Testis (tissue), 2 donors: ENCODE measurements at regions not wholly inside any gene's neighbourhood (a gene's known extent, or its start where the extent isn't known, plus 50 kb on each side); places are given as distances from the start of the nearest gene placed in this dataset.
A peak's percentile ranks its signal among the peaks of the same experiment; 100 is the strongest.

Experiments
- DNase-seq: peaks from one replicate; pipeline ENCODE4 v3.0.0-alpha.2; 2019
- H3K27ac ChIP-seq, 2 donors: fragments of 200-600 bp; sonication (generic); one replicate each; pipeline ENCODE4 v1.5.1; 2019
- H3K27me3 ChIP-seq: fragments of 200-600 bp; sonication (generic); one replicate; pipeline ENCODE4 v1.5.1; 2019
- H3K36me3 ChIP-seq: fragments of 200-600 bp; sonication (generic); one replicate; pipeline ENCODE4 v1.5.1; 2017; ENCODE audit warnings: low read depth; ENCODE audit errors: missing control alignments
- H3K4me1 ChIP-seq: fragments of 200-600 bp; sonication (generic); one replicate; pipeline ENCODE4 v1.5.1; 2019
- H3K4me3 ChIP-seq, 2 donors: fragments of 200-600 bp; sonication (generic); one replicate each; pipeline ENCODE4 v1.5.1; 2017 to 2019
- H3K9me3 ChIP-seq: fragments of 200-600 bp; sonication (generic); one replicate; pipeline ENCODE4 v1.5.1; 2017
- POLR2A ChIP-seq: fragments of 450-650 bp; IDR thresholded peaks from one replicate; pipeline ENCODE4 v1.6.1; 2017; ENCODE audit warnings: antibody characterized with exemption, mild to moderate bottlenecking, moderate library complexity
- WGBS, 2 donors: methylation state at CpG; one replicate each; pipeline ENCODE4 v1.1.5; 2018; 5-methylcytosine and 5-hydroxymethylcytosine counted together
- intact Hi-C: fragments of 100-400 bp; cut with DNase I; formaldehyde crosslinking; loops from one replicate; pipeline ENCODE4 v1.15.1; 2023; ENCODE audit warnings: low total_unique reads
- TF ChIP-seq, protein P1 (sequence below), 3 experiments: fragments of 450-650 bp in 2 of 3; fragments of 200-600 bp in 1 of 3; sonication (generic) in 1 of 3; IDR thresholded peaks; one replicate each; pipeline ENCODE4 v1.5.1; 2016 to 2019; ENCODE audit warnings: antibody characterized with exemption in 3 of 3, mild to moderate bottlenecking in 2 of 3, moderate library complexity in 1 of 3

DNA sequence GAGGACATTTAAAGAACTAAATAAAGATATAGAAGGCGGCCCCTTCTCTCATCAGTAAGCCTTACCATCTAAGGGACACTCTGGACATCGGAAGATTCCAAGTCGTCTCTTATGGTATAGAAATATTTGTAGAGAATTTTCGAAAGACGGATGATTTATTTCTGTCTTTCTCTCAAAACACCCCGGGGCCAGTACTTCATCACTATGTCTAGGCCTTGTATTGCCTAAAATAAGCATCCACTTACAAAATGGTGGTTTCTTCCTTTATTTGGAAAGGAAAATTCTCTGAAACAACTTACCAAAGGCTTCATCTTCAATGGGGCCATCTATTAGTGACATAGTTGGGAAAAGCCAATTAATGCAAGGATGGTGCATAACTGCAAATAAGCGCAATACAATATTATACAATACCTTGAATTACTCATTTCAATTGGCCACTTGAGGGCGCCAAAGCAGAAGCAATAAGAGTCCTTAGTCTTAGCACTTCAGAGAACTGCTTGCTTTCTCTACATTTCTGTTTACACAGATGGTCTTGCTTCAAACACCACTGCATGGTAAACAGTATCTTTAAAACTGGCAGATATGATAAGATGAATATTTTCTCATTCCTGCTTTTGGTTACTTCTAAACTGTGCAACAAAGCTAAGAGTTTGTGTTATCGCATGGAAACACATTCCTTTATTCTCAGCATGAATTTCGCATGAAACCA lies 113.2 kb downstream of the VIP start:
- no peak for TF ChIP-seq POLR2A
- TF ChIP-seq, protein P1, sequence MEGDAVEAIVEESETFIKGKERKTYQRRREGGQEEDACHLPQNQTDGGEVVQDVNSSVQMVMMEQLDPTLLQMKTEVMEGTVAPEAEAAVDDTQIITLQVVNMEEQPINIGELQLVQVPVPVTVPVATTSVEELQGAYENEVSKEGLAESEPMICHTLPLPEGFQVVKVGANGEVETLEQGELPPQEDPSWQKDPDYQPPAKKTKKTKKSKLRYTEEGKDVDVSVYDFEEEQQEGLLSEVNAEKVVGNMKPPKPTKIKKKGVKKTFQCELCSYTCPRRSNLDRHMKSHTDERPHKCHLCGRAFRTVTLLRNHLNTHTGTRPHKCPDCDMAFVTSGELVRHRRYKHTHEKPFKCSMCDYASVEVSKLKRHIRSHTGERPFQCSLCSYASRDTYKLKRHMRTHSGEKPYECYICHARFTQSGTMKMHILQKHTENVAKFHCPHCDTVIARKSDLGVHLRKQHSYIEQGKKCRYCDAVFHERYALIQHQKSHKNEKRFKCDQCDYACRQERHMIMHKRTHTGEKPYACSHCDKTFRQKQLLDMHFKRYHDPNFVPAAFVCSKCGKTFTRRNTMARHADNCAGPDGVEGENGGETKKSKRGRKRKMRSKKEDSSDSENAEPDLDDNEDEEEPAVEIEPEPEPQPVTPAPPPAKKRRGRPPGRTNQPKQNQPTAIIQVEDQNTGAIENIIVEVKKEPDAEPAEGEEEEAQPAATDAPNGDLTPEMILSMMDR (IDR thresholded peaks at IDR 0.05): peak in 2 of 3 experiments; percentile 49 to 63
- Histone ChIP-seq H3K36me3 (no peaks in the 10 kb centered on the region), H3K27me3 (no peaks in the 10 kb centered on the region), H3K27ac (no peak overlapping the region), H3K4me1 (no peaks in the 10 kb centered on the region), H3K4me3 (no peak overlapping the region), H3K9me3 (no peaks in the 10 kb centered on the region)
- WGBS, 2 donors: 51 to 56% methylated on average over 10 of the region's 10 CpGs
- DNase-seq: peak; percentile 88
- intact Hi-C loops: no loop called here

DNA sequence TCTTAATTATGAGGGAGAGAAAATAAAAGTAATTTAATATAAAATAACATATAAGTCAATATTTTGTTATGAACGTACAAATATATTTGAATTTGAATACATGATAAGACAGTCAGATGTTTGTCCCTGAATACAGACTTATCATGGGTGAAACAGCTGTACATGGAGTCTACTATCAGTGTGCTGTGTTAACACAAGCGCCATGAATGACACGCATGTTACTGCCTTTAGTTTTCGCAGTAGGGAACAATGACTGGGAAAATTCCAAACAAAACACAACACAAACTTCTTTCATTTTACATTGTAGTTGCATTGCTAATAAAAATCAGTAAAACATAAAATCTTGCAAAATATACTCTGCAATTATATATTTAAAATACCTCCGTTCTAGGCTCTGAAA lies 108.6 kb downstream of the FBXO5 start:
- Histone ChIP-seq H3K9me3 (no peaks in the 10 kb centered on the region), H3K27me3 (no peaks in the 10 kb centered on the region), H3K4me3 (no peak overlapping the region), H3K4me1 (no peaks in the 10 kb centered on the region), H3K27ac (no peak overlapping the region), H3K36me3 (no peaks in the 10 kb centered on the region)
- 78 to 91% methylated on average over 5 of the region's 5 CpGs for WGBS, 2 donors
- no peak for TF ChIP-seq POLR2A
- TF ChIP-seq, protein P1 (IDR thresholded peaks at IDR 0.05): no peak
- no peak for DNase-seq
- intact Hi-C loops: no loop called here

GRCh38 chr6:152874846-152875568 lies 107.8 kb downstream of the FBXO5 start:
- Histone ChIP-seq H3K27me3 (no peaks in the 10 kb centered on the region), H3K9me3 (no peaks in the 10 kb centered on the region), H3K4me1 (no peaks in the 10 kb centered on the region), H3K27ac (no peak overlapping the region), H3K36me3 (no peaks in the 10 kb centered on the region), H3K4me3 (peak overlapping the region; percentile 14 to 16)
- TF ChIP-seq, protein P1 (IDR thresholded peaks at IDR 0.05): no peak
- no peak for TF ChIP-seq POLR2A
- no peak for DNase-seq
- intact Hi-C loops: no loop called here
- WGBS, 2 donors: 37 to 46% methylated on average over 6 of the region's 6 CpGs

GRCh38 chr6:152879681-152880080 lies 103.2 kb downstream of the FBXO5 start:
- no peak for DNase-seq
- no peaks in the 10 kb centered on the region for H3K9me3 ChIP-seq
- H3K36me3 ChIP-seq: no peaks in the 10 kb centered on the region
- H3K27me3 ChIP-seq: no peaks in the 10 kb centered on the region
- intact Hi-C loops: no loop called here
- TF ChIP-seq, protein P1 (IDR thresholded peaks at IDR 0.05): no peak
- no peak for TF ChIP-seq POLR2A
- no peak overlapping the region for H3K4me3 ChIP-seq
- H3K4me1 ChIP-seq: no peaks in the 10 kb centered on the region
- H3K27ac ChIP-seq: no peak overlapping the region
